LNCaP clone FGC (cell line): ENCODE measurements at regions not wholly inside any gene's neighbourhood (a gene's known extent, or its start where the extent isn't known, plus 50 kb on each side); places are given as distances from the start of the nearest gene placed in this dataset.

Experiments
- DNase-seq: peaks from one replicate; pipeline ENCODE4 v3.0.0-alpha.2; 2011; ENCODE audit warnings: low read depth
- H3K4me3 ChIP-seq: 2 replicates; pipeline ENCODE4 v1.5.1; 2011; ENCODE audit warnings: mild to moderate bottlenecking, low read depth, low read length, control low read depth
- CTCF ChIP-seq: IDR thresholded peaks from 2 replicates; pipeline ENCODE4 v1.5.1; 2012; ENCODE audit warnings: mild to moderate bottlenecking; ENCODE audit not compliant: control insufficient read depth, insufficient read depth; ENCODE audit errors: extremely low read depth

- TF ChIP-seq CTCF, result no peak
- DNase-seq, result no peak
- no peak overlapping the region for H3K4me3 ChIP-seq
Observed at GRCh38 chr6:135604035-135604860, 106.7 kb upstream of the AHI1 start.

GRCh38 chr6:135605278-135605790, 107.8 kb upstream of the AHI1 start:
- TF ChIP-seq CTCF, result no peak
- no peak for DNase-seq
- H3K4me3 ChIP-seq, result no peak overlapping the region

GRCh38 chr6:135606392-135606791, 108.9 kb upstream of the AHI1 start:
- H3K4me3 ChIP-seq, result no peak overlapping the region
- DNase-seq, result no peak

GRCh38 chr6:135608031-135608430, 110.5 kb upstream of the AHI1 start:
- no peak for TF ChIP-seq CTCF
- no peak for DNase-seq
- H3K4me3 ChIP-seq, result no peak overlapping the region

More at GRCh38 chr6:135606392-135606791, 108.9 kb upstream of the AHI1 start:
- TF ChIP-seq CTCF, result no peak

GRCh38 chr6:135610192-135610591, 112.7 kb upstream of the AHI1 start:
- peak; percentile 19 for DNase-seq
- H3K4me3 ChIP-seq, result peak overlapping the region; percentile 35

GRCh38 chr6:135616655-135617054, 119.1 kb upstream of the AHI1 start:
- no peak overlapping the region for H3K4me3 ChIP-seq
- DNase-seq, result no peak
- TF ChIP-seq CTCF, result no peak

GRCh38 chr6:135617222-135617621, 119.7 kb upstream of the AHI1 start:
- TF ChIP-seq CTCF, result no peak
- H3K4me3 ChIP-seq, result no peak overlapping the region
- no peak for DNase-seq
